T-helper 22 cell (primary cell): ENCODE measurements at regions not wholly inside any gene's neighbourhood (a gene's known extent, or its start where the extent isn't known, plus 50 kb on each side); places are given as distances from the start of the nearest gene placed in this dataset.
"Not testable (repeated sequence)": the region's sequence is repeated elsewhere in the genome, so short reads cannot be mapped to it uniquely, and the experiment has no call there.

Source experiments
- DNase-seq: peaks from one replicate; pipeline ENCODE4 v3.0.0-alpha.2; 2020; ENCODE audit warnings: low read depth

DNA sequence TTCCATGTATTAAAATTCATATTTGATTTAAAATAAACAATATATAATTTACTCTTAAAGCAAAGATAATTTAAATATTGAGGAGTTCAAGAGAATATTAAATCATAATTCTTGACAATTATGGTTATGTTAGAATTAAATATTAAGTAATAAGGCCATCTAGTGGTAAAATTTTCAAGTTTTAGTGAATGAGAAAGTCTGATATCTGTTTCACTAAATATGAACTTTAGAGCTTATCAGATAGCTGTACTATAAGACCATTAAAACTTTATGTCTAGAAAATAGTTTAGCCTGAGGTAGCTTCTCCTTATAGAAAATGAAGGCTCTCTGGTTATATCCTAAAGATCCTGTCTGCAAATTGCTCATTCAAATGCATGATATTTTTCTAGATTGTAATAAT, 152.1 kb upstream of the PRSS12 start:
- not testable (repeated sequence) for DNase-seq

DNA sequence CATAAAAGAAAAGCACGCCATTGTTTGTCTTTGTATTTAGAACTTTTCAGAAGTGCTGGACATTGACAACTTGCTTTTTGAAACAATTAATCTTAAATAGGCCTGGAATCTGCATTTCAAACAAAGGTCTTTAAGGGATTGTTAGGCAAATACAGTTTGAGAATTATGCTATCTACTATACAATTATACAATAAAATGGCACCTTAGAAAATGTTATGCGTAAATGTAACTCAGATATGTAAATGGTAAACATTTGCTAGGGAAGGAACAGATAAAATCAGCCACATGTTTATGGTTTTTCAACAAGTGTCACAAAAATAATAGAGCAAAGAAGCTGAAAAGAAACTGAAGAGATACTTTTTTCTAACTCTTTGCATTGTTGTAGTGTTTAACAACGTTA, 152.7 kb upstream of the PRSS12 start:
- not testable (repeated sequence) for DNase-seq

DNA sequence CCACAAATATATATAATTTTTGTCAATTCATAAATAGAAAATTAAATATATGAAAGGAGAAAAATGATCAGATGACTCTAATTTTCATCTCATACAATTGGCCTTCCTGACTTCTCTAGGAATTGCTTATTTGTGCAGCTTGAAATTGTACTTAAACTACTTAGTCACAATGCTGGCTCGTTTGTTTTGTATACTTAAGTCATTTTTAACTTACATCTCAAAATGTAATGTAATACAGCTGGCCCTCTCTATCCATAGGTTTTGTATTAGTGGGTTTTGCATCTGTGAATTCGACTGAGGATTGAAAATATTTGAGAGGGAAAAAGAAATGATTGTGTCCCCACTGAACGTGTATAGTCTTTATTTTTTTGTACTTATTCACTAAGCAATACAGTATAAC, 160.1 kb upstream of the PRSS12 start:
- not testable (repeated sequence) for DNase-seq

DNA sequence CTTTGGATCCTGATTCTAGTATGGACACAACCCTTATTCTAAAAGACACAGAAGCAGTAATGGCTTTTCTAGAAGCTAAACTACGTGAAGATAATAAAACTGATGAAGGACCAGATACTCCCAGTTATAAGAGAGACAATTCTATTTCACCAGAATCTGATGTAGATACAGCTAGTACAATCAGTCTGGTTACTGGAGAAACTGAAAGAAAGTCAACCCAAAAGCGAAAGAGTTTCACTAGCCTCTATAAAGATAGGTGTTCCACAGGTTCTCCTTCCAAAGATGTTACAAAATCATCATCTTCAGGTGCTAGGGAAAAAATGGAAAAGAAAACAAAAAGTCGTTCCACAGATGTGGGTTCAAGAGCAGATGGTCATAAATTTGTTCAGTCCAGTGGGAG, 161.5 kb upstream of the PRSS12 start:
- DNase-seq, result not testable (repeated sequence)

DNA sequence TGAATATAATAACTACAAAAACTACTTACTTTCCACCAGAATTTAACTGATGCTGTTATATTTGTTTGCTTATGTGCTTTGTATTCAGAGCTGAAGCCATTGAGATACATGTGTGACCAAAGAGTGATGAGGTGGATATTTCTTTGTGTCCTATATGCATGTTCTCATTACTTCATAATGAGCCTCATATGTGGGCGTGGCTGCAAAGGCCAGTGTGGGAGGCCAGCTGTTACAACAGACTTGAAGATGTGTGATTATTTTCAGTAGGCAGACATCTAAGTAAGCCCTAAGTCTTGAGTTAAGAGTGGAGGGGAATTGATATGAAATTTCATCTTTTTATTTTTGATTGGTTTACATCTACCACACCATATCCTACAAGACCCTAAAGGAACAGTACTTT, 163.3 kb upstream of the PRSS12 start:
- DNase-seq, result not testable (repeated sequence)

DNA sequence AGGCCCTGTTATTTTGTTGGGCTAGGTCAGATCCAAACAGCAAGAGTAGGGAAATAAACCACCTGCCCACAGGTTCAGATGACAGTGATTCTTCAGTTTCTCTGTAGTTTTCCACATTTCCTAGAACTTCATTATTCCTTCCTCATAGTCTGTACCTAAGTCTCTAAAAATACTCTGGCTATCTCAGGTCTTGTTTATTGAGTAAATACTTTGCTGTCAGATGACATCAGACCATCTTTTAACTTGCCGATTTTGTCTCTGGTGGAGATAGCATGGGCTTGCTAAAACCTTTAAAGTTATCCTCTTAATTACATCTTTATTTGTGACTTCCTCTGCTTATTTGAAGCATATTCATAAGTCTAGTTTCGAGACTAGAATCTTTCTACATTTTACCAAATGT, 155.1 kb upstream of the METTL14 start:
- not testable (repeated sequence) for DNase-seq

DNA sequence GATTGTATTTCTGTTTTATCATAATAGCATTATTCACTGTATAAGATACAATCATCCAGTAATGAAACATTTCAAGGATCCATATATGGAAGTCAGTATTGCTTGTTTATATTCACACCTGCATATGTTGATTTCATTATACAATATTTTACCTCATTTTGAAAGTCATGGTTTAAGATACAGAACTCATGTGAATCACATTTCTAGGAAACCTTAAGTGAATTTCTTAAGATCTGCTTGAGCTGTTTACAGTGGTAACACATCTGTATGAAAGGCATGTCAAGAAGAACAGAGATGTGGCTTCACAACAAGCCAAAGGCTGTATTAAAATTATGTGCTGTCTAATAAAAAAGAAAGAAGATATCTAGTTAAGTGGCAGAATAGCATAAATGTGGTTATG, 153.2 kb upstream of the METTL14 start:
- not testable (repeated sequence) for DNase-seq

DNA sequence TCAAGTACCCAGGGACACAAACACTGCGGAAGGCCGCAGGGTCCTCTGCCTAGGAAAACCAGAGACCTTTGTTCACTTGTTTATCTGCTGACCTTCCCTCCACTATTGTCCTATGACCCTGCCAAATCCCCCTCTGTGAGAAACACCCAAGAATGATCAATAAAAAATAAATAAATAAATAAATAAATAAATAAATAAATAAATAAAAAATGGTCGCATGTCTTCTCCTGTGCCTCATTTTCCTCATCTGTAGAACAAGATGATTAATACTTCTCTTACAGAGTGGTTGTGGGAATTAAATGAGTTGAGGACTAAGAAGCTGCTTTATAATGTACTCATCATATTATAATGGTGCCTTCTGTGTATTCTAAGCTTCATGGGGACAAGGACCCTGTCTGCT, 149.4 kb upstream of the METTL14 start:
- not testable (repeated sequence) for DNase-seq

DNA sequence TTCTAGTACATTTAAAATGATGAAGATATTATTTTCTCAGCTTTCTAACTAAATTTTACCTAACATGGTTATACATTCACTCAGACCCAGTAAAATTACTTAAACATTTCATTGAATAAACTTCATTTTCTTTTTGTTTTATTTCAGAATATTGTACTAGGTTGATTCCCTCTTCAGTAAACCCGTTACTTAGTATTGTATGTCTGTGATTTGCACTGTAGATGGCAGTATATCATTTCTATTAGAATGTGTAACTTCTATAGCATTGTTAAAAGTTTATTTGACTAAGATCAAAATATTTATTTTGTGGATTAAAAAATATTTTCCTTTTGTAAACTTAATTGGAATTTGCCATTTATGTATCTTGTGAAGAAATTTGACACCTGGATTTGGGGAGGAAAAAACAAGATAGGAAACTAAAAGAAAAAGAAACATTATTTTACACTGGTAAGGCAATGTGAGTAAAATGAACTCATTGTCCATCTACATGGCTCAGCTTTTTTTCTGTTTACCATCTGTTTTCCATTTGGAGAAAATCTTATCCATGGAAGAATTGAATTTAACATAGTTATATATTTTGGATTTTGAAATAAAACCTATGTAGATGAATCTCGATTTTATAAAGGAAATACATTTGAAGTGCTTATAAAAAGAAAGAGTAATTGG, 145.6 kb upstream of the METTL14 start:
- DNase-seq, result not testable (repeated sequence)

DNA sequence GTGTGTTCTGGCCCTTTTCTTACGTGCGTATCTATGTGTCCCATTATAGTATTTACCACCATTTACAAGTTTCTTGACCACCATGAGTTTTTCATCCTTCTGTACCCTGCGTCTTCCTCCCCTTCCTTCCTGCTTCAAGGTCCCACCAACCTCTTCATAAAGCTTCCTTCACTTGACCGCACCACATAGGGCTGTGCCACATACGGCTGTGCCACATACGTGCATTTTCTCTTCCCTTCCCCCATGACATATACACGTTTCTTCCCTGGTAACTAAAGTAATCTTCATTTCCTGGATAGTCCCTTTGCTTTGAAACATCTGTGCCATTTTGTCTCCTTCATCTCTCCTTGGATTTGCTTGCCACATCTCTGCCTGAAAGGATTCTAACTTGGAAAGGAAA, 128.6 kb upstream of the METTL14 start:
- DNase-seq, result not testable (repeated sequence)

DNA sequence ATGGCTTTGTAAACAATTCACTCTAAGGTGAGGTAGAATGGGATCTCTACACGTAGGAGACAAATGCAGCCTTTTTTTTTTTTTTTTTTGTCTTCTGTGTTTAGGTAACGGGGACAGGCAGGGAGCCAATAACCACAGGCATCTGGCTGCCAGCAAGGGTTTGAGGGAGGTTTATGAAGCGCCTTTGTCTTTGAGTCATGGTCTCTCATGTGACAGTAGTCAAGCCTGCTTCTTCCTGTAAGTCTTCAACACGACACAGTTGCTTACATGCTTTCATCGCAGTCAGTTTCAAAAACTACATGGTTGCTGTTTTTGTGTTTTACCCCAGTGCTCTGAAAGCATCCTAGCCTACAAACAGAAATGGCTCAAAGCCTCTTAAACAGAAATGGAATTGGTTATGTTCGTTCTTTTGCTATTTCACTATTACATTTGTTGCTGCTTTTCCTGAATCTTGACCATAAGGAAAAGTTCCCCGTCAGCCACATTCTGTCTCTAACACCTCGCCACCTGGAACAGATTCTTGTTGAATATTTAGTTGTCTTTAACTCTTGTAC, 127.8 kb upstream of the METTL14 start:
- no peak for DNase-seq

DNA sequence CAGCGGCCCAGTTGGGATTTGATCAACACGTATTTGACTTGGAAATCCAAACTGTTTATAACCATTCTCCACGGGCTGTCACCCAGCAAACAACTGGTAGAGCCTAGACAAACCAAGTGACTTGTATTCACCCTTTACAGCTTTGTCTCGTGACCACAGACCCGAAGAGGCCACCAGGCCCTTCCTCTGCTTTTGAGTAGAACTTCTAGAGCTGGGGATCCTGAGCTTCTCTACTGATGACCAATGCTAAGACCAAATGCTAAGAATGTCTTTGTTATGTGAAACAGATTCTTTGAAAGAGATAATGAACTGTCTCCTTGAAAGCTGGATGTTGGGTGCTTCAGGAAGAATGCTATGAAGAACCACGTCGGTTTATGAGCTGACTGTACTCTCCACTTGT, 127.0 kb upstream of the METTL14 start:
- not testable (repeated sequence) for DNase-seq

DNA sequence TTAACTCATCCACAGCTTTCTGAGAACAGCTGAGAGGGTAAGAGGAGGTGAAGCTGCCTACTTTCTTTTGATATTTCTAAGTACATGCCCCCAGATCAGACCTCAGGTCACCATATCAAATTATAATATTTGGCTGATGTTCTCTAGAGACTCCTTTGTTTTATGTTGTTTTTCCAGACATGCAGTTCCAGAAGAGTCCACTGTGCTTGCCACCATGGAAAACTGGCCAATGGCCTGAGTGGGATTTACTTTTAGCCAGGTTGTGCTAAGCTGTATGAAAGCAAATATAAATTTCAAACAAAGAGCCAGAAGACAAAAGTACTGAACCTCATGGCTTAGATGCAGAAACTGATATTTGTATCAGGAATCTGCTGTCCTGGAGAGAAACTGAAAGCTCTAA, 123.6 kb upstream of the METTL14 start:
- not testable (repeated sequence) for DNase-seq

DNA sequence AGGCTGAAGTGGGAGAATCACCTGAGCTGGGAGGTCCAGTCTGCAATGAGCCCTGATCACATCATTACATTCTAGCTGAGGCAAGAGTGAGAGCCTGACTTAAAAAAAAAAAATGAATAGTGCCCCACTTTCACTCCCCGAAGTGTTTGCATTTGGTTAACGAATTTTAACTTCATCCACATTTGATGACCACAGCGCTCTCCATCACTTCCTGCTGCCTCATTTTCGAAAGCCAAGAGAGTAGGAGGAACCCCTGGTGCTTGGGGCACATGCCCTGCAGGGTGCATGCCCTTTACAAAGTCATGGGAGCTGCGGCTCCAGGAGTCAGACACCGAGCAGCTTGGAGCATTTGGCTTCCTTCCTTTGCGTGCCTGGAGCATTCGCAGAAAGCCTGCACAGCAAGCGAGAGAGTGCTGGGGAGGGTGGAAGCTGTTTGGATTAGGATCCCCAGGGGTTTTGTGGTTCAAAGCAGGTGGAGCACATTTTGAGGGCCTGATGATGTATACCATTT, 119.1 kb upstream of the METTL14 start:
- DNase-seq, result not testable (repeated sequence)

DNA sequence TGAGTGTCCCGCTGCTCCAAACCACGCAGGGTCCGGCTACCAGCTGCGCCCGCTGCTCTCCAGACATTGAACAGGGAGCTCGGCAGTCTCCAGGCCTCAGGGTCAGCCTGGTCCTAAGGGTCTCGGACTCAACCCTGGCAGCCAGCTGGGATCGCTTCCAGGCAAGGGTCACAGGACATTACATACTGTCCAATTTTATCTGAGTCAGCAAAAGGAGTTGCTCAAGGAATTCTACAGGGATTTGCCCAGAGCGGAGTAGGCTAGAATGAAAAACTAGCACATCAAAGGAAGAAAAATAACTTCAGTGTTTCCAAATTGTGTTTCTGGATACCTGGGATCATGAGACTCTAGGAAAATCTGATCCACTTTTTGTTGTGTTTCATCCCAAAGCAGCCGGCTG, 112.2 kb upstream of the METTL14 start:
- DNase-seq, result not testable (repeated sequence)

DNA sequence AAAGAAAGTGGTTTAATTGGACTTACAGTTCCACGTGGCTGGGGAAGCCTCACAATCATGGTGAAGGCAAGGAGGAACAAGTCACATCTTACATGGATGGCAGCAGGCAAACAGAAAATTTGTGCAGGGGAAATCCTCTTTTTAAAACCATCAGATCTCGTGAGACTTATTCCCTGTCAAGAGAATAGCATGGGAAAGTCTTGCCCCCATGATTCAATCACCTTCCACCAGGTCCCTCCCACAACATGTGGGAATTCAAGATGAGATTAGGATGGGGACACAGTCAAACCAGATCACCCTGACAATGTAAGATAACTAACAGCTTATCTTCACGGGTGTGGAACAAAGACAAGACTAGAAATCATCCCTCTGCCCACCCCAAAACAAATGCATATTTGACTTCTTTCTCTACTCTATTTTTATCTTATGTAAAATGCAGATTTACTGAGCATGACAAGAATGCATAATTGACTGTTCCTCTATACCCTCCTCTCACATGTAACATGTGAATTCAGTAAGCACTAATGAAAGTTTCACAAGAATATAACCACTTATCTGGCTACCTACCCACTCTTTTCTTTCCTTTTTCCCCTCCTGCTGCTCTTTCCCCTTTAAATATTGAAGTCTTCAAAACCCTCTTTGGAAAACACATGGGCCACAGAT, 110.8 kb upstream of the METTL14 start:
- not testable (repeated sequence) for DNase-seq

DNA sequence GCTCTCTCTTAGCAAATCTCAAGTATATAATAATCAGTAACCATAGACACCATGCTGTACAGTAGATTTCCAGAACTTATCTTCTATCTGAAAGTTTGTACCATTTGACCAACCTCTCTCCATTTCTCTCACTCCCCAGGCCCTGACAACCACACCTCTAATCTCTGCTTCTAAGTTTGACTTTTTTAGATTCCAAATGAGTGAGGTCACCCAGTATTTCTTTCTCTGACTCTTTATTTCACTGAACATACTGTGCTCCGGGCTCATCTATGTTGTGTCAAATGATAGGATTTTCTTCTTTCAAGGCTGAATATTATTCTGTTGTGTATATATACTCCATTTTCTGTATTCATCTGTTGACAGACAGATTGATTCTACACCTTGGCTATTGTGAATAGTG, 110.1 kb upstream of the METTL14 start:
- not testable (repeated sequence) for DNase-seq

DNA sequence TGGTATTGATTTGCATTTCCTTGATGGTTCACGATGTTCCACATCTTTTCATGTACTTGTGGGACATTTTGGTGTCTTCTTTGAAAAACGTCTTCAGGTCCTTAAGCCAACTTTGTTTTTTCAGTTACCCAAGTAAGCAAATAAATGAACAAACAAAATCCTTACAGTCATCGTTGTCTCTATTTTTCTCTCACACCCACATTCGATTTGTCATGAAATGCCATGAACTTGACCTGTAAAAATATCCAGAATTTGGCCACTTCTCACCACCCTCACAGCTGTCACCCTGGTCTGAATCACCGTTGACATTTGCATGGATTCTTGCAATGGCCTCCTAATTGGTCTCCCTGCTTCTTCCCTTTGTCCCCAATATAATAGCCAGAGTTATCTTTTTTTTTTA, 109.5 kb upstream of the METTL14 start:
- not testable (repeated sequence) for DNase-seq

DNA sequence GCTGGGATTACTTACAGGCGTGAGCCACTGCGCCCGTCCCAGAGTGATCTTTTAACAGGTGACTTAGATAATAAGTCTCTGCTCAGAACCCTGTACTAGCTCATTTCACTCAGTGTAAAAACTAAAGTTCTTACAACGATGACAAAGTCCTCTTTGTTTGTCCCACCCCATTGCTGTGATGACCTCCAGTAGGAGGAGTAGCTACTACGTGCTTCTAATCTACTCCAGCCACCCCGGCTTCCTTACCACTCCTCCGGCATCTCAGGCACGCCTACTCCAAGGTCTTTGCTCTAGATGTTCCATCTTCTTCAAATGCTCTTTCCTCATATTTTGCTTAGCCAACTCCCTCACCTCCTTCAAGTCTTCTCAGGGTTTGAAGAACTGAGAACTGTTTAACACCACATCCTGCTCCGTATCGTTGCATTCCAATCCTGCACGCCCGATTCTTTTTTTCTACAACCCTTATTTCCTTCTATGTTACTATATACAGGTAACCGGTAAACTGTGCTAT, 108.4 kb upstream of the METTL14 start:
- not testable (repeated sequence) for DNase-seq

DNA sequence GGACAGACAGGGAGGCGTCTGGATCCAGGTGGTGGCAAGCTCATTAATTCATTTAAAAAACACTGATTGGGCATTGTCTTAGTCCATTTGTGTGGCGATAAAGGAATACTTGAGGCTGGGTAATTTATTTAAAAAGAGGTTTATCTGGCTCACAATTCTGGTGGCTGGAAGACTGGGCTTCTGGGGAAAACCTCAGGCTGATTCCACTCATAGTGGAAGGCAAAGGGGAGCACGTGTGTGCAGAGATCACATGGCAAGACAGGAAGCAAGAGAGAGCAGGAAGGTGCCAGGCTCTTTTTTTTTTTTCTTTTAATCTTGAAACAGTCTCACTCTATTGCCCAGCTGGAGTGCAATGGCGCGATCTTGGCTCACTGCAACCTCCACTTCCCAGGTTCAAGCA, 100.2 kb upstream of the METTL14 start:
- DNase-seq, result no peak

DNA sequence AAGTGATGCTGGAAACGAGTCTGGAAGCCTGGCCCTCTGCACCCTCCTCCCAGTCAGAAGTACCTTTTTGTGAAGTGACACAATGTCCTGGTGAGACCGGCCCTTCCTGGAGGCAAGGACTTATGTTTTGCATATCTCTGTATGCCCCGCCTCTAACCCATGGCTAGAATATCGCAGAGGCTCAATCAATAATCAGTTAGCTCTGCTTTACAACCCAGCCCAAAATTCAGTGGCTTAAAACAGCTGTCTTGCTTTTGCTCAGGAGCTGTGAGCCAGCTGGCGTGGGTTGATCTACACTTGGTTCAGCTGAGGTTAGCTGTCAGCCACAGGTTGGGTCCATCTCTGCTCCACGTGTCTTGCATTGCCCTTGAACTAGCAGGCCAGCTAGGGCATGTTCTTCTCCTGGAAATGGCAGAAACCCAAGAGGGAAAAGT, 98.8 kb upstream of the METTL14 start:
- DNase-seq, result no peak

DNA sequence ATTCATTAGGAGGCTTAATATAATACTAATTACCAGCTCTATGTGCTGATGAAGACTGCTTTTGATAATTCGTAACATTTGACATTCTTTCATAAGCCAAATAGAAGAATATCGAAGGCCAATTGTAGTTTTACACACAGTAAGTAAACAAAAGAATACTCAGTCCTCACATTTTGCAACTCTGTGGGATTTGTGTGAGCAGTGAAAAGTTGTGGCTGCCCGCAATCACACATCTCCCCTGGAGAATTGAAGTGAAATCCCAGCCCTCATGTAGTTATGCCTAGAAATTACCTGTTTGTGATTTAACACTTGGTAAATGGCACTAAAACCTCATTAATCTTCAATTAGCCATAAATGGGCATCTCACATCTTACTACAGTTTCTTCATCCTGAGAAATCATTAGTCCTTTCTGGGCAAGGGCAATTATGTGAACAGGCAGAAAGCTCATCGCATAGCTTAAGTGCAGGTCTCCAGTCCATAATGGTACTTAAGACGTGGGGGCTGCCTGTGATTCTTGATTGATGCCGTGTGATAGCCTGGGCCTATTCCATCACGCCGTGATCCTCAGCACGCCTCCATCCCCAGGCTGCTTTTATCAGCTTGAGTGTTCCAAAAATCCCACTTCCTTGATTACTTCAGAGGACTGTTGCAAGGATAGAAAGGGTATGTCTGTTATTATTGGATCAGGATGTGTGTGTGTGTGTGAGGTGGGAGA, 97.9 kb upstream of the METTL14 start:
- DNase-seq, result no peak
